Mesendoderm (in vitro differentiated cells): ENCODE measurements at regions not wholly inside any gene's neighbourhood (a gene's known extent, or its start where the extent isn't known, plus 50 kb on each side); places are given as distances from the start of the nearest gene placed in this dataset.

Source experiments
- DNase-seq: peaks from one replicate; pipeline ENCODE4 v3.0.0; 2013
- H2AK5ac ChIP-seq: 2 replicates; pipeline ENCODE4 v1.6.1; 2013; ENCODE audit warnings: low read length, inconsistent platforms
- H2BK120ac ChIP-seq: 2 replicates; pipeline ENCODE4 v1.6.1; 2013; ENCODE audit warnings: low read depth, mild to moderate bottlenecking, low read length, moderate library complexity, mixed read lengths
- H2BK15ac ChIP-seq: replicated peaks from 2 replicates; pipeline ENCODE4 v1.6.1; 2013; ENCODE audit warnings: low read depth, mild to moderate bottlenecking, moderate library complexity
- H2BK5ac ChIP-seq: 2 replicates; pipeline ENCODE4 v1.6.1; 2013; ENCODE audit warnings: low read length, inconsistent platforms
- H3K18ac ChIP-seq: 2 replicates; pipeline ENCODE4 v1.6.1; 2013; ENCODE audit warnings: mild to moderate bottlenecking, low read length, mixed read lengths
- H3K23ac ChIP-seq: one replicate; pipeline ENCODE4 v1.6.1; 2013; ENCODE audit warnings: low read length
- H3K27ac ChIP-seq: 2 replicates; pipeline ENCODE4 v1.5.1; 2013; ENCODE audit warnings: low read depth, mild to moderate bottlenecking, inconsistent platforms, low read length, moderate library complexity
- H3K27me3 ChIP-seq: 2 replicates; pipeline ENCODE4 v1.6.1; 2013; ENCODE audit warnings: low read length, control low read depth, mild to moderate bottlenecking, inconsistent platforms; ENCODE audit not compliant: insufficient read depth, poor library complexity
- H3K36me3 ChIP-seq: 2 replicates; pipeline ENCODE4 v1.6.1; 2013; ENCODE audit warnings: low read length, inconsistent platforms; ENCODE audit not compliant: control insufficient read depth, insufficient read depth
- H3K4ac ChIP-seq: one replicate; pipeline ENCODE4 v1.6.1; 2013; ENCODE audit warnings: low read depth, mild to moderate bottlenecking, low read length, moderate library complexity
- H3K4me1 ChIP-seq: 2 replicates; pipeline ENCODE4 v1.6.1; 2013; ENCODE audit warnings: low read depth, low read length, inconsistent platforms; ENCODE audit not compliant: control insufficient read depth
- H3K4me2 ChIP-seq: 2 replicates; pipeline ENCODE4 v1.6.1; 2013; ENCODE audit warnings: low read length
- H3K4me3 ChIP-seq: 2 replicates; pipeline ENCODE4 v1.5.1; 2013; ENCODE audit warnings: mild to moderate bottlenecking, low read length
- H3K56ac ChIP-seq: one replicate; pipeline ENCODE4 v1.6.1; 2013; ENCODE audit warnings: low read length
- H3K79me1 ChIP-seq: 2 replicates; pipeline ENCODE4 v1.6.1; 2013; ENCODE audit warnings: low read length, inconsistent platforms
- H3K79me2 ChIP-seq: 2 replicates; pipeline ENCODE4 v1.6.1; 2013; ENCODE audit warnings: mild to moderate bottlenecking, low read length; ENCODE audit not compliant: control insufficient read depth, insufficient read depth
- H3K9ac ChIP-seq: 2 replicates; pipeline ENCODE4 v1.6.1; 2013; ENCODE audit warnings: low read length, inconsistent platforms
- H4K5ac ChIP-seq: one replicate; pipeline ENCODE4 v1.6.1; 2013; ENCODE audit warnings: low read length
- H4K8ac ChIP-seq: one replicate; pipeline ENCODE4 v1.6.1; 2013; ENCODE audit warnings: low read depth, mild to moderate bottlenecking, control low read depth, low read length, moderate library complexity
- WGBS: extraction: QIAGEN DNeasy Blood & Tissue Kit; methylation state at CpG from one replicate; pipeline ENCODE4 v1.1.7; 2013; ENCODE audit warnings: low lambda C conversion rate, missing lambda C conversion rate; ENCODE audit not compliant: insufficient coverage; ENCODE audit errors: extremely low coverage; 5-methylcytosine and 5-hydroxymethylcytosine counted together

GRCh38 chr2:228321015-228321414 lies 139.5 kb upstream of the SPHKAP start:
- DNase-seq: no peak
- H3K79me1 ChIP-seq: no peaks in the 10 kb centered on the region
- H3K4ac ChIP-seq: no peak overlapping the region
- no peak overlapping the region for H2BK5ac ChIP-seq
- H3K79me2 ChIP-seq: no peaks in the 10 kb centered on the region
- no peak overlapping the region for H3K27ac ChIP-seq
- H3K4me3 ChIP-seq: no peak overlapping the region
- no peak overlapping the region for H3K23ac ChIP-seq
- H2BK15ac ChIP-seq: no peak overlapping the region
- no peak overlapping the region for H2BK120ac ChIP-seq
- no peak overlapping the region for H3K18ac ChIP-seq
- no peak overlapping the region for H3K4me2 ChIP-seq
- H3K4me1 ChIP-seq: no peaks in the 10 kb centered on the region
- H4K5ac ChIP-seq: no peak overlapping the region
- H3K27me3 ChIP-seq: no peaks in the 10 kb centered on the region
- no peaks in the 10 kb centered on the region for H3K36me3 ChIP-seq
- no CpG with 5 or more reads among the region's 7 CpGs for WGBS
- no peak overlapping the region for H3K9ac ChIP-seq
- no peak overlapping the region for H4K8ac ChIP-seq
- H2AK5ac ChIP-seq: no peak overlapping the region
- H3K56ac ChIP-seq: no peak overlapping the region

- Histone ChIP-seq H3K27ac (no peak overlapping the region), H3K4me3 (no peak overlapping the region), H3K23ac (no peak overlapping the region), H3K18ac (no peak overlapping the region), H3K4ac (no peak overlapping the region), H3K79me2 (no peaks in the 10 kb centered on the region), H3K27me3 (no peaks in the 10 kb centered on the region), H2BK120ac (no peak overlapping the region), H4K8ac (no peak overlapping the region), H3K4me2 (no peak overlapping the region), H3K9ac (no peak overlapping the region), H3K56ac (no peak overlapping the region), H3K79me1 (no peaks in the 10 kb centered on the region), H2BK15ac (no peak overlapping the region), H3K4me1 (no peaks in the 10 kb centered on the region), H2AK5ac (no peak overlapping the region), H4K5ac (no peak overlapping the region), H2BK5ac (no peak overlapping the region), H3K36me3 (no peaks in the 10 kb centered on the region)
- DNase-seq: peak; percentile 78
- WGBS: no CpG with 5 or more reads among the region's 1 CpG
Observed at GRCh38 chr2:228318218-228318617, 136.7 kb upstream of the SPHKAP start.

GRCh38 chr2:228312172-228312571 lies 130.7 kb upstream of the SPHKAP start:
- no peak overlapping the region for H3K4me3 ChIP-seq
- H3K27ac ChIP-seq: no peak overlapping the region
- H2BK120ac ChIP-seq: no peak overlapping the region
- no peaks in the 10 kb centered on the region for H3K79me2 ChIP-seq
- no peaks in the 10 kb centered on the region for H3K36me3 ChIP-seq
- no peak overlapping the region for H4K8ac ChIP-seq
- H2BK5ac ChIP-seq: no peak overlapping the region
- no peak overlapping the region for H3K56ac ChIP-seq
- no peak overlapping the region for H3K23ac ChIP-seq
- no peaks in the 10 kb centered on the region for H3K4me1 ChIP-seq
- no peak overlapping the region for H4K5ac ChIP-seq
- no peaks in the 10 kb centered on the region for H3K79me1 ChIP-seq
- DNase-seq: no peak
- no peak overlapping the region for H3K4ac ChIP-seq
- H2AK5ac ChIP-seq: no peak overlapping the region
- no peak overlapping the region for H3K4me2 ChIP-seq
- no peaks in the 10 kb centered on the region for H3K27me3 ChIP-seq
- H3K9ac ChIP-seq: no peak overlapping the region
- no peak overlapping the region for H3K18ac ChIP-seq
- no peak overlapping the region for H2BK15ac ChIP-seq
- no CpG with 5 or more reads among the region's 5 CpGs for WGBS

- Histone ChIP-seq H3K4me2 (no peak overlapping the region), H4K5ac (no peak overlapping the region), H2BK15ac (no peak overlapping the region), H4K8ac (no peak overlapping the region), H3K23ac (no peak overlapping the region), H2BK120ac (no peak overlapping the region), H3K56ac (no peak overlapping the region), H3K4ac (no peak overlapping the region), H3K4me1 (no peaks in the 10 kb centered on the region), H3K27ac (no peak overlapping the region), H2BK5ac (no peak overlapping the region), H3K18ac (no peak overlapping the region), H3K9ac (no peak overlapping the region), H3K4me3 (no peak overlapping the region), H3K79me1 (no peaks in the 10 kb centered on the region), H3K79me2 (no peaks in the 10 kb centered on the region), H3K27me3 (no peaks in the 10 kb centered on the region), H2AK5ac (no peak overlapping the region), H3K36me3 (no peaks in the 10 kb centered on the region)
- DNase-seq: no peak
- WGBS: no CpG with 5 or more reads among the region's 3 CpGs
Observed at GRCh38 chr2:228303960-228304359, 122.5 kb upstream of the SPHKAP start.

- H2BK120ac ChIP-seq: no peak overlapping the region
Observed at GRCh38 chr2:228283491-228284171, 102.1 kb upstream of the SPHKAP start.

GRCh38 chr2:228282376-228282775 lies 100.9 kb upstream of the SPHKAP start:
- Histone ChIP-seq H3K4ac (no peak overlapping the region), H4K5ac (no peak overlapping the region), H4K8ac (no peak overlapping the region), H2BK5ac (no peak overlapping the region), H3K9ac (no peak overlapping the region), H3K4me3 (no peak overlapping the region), H2BK15ac (no peak overlapping the region), H3K27ac (no peak overlapping the region), H3K18ac (no peak overlapping the region), H3K79me1 (no peaks in the 10 kb centered on the region), H3K4me1 (no peaks in the 10 kb centered on the region), H3K23ac (no peak overlapping the region), H3K56ac (no peak overlapping the region), H3K79me2 (no peaks in the 10 kb centered on the region), H2AK5ac (no peak overlapping the region), H3K4me2 (no peak overlapping the region), H2BK120ac (no peak overlapping the region), H3K36me3 (no peaks in the 10 kb centered on the region), H3K27me3 (no peaks in the 10 kb centered on the region)
- WGBS: no CpG with 5 or more reads among the region's 2 CpGs
- no peak for DNase-seq

More at GRCh38 chr2:228283491-228284171, 102.1 kb upstream of the SPHKAP start:
- H3K36me3 ChIP-seq: no peaks in the 10 kb centered on the region
- H3K79me2 ChIP-seq: no peaks in the 10 kb centered on the region
- no peaks in the 10 kb centered on the region for H3K27me3 ChIP-seq
- WGBS: no CpG with 5 or more reads among the region's 3 CpGs
- H3K18ac ChIP-seq: no peak overlapping the region
- H3K56ac ChIP-seq: no peak overlapping the region
- H3K9ac ChIP-seq: no peak overlapping the region
- H3K4me1 ChIP-seq: no peaks in the 10 kb centered on the region
- no peak overlapping the region for H3K4me2 ChIP-seq
- H2AK5ac ChIP-seq: no peak overlapping the region
- no peak overlapping the region for H4K5ac ChIP-seq
- no peak overlapping the region for H2BK5ac ChIP-seq
- H3K23ac ChIP-seq: no peak overlapping the region
- no peak overlapping the region for H3K4ac ChIP-seq
- H2BK15ac ChIP-seq: no peak overlapping the region
- no peak overlapping the region for H3K27ac ChIP-seq
- no peaks in the 10 kb centered on the region for H3K79me1 ChIP-seq
- no peak overlapping the region for H4K8ac ChIP-seq
- no peak overlapping the region for H3K4me3 ChIP-seq
- no peak for DNase-seq
